ENCODE measurements at regions not wholly inside any gene's neighbourhood (a gene's known extent, or its start where the extent isn't known, plus 50 kb on each side); places are given as distances from the start of the nearest gene placed in this dataset.

DNA sequence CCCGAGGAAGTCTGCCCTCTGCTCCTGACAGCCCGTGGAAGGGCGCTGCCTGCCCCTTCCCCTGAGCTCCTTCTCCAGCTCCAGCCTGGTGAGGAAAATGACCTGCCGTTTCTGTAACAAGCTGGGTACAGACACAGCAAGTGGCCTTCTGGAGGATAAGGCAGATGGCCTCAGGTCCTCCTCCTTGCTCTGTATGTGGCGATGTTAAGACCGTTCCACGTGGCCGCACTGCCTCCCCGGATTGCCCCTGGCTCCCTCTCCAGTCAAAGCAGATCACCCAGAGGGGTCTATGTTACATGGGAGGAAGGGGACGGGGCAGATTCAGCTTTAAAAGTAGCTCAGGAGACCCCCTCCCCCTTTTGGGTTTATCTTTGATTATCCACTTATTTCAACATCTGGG, 80.3 kb upstream of the GATB start:
- TF ChIP-seq EZH2 (IDR thresholded peaks at IDR 0.05; ENCODE audit: insufficient read depth, poor library complexity, severe bottlenecking): no peak
- TF ChIP-seq EZH2phosphoT487 (IDR thresholded peaks at IDR 0.05; ENCODE audit: insufficient read depth, low read depth): no peak

Data from GM23248 (cell line).